ENCODE measurements at regions not wholly inside any gene's neighbourhood (a gene's known extent, or its start where the extent isn't known, plus 50 kb on each side); places are given as distances from the start of the nearest gene placed in this dataset.

- 89 to 97% (median 93%) methylated on average over 1 of the region's 1 CpG for WGBS, 5 donors
- no peak for TF ChIP-seq POLR2AphosphoS5 (IDR thresholded peaks at IDR 0.05)
- no peak for TF ChIP-seq EP300 (IDR thresholded peaks at IDR 0.05)
- no peak for TF ChIP-seq POLR2A (IDR thresholded peaks at IDR 0.05)
- no peak for TF ChIP-seq CTCF (IDR thresholded peaks at IDR 0.05)
- no peak for DNase-seq
- H3K36me3 ChIP-seq: no peaks in the 10 kb centered on the region
- H3K27ac ChIP-seq: no peak overlapping the region
- peaks cover 0 to 5% (median 0%) of the 10 kb centered on the region in 3 donors for H3K27me3 ChIP-seq
- H3K9me3 ChIP-seq: no peaks in the 10 kb centered on the region
- H3K4me3 ChIP-seq: no peak overlapping the region
- intact Hi-C loops (cut with DNase I; ENCODE audit: low total_unique reads): no loop called here
- H3K4me1 ChIP-seq: no peaks in the 10 kb centered on the region
These were observed 442.9 kb downstream of the SLC4A3 start for GRCh38 chr2:220070349-220070748.

- no peaks in the 10 kb centered on the region for H3K4me1 ChIP-seq
- no peak for TF ChIP-seq EP300 (IDR thresholded peaks at IDR 0.05)
- TF ChIP-seq CTCF (IDR thresholded peaks at IDR 0.05): no peak
- TF ChIP-seq POLR2AphosphoS5 (IDR thresholded peaks at IDR 0.05): no peak
- no peak for TF ChIP-seq POLR2A (IDR thresholded peaks at IDR 0.05)
- H3K36me3 ChIP-seq: no peaks in the 10 kb centered on the region
- 70 to 83% (median 79%) methylated on average over 5 of the region's 5 CpGs for WGBS, 5 donors
- no peaks in the 10 kb centered on the region for H3K9me3 ChIP-seq
- peaks cover 0 to 16% (median 6%) of the 10 kb centered on the region in 3 donors for H3K27me3 ChIP-seq
- intact Hi-C loops (cut with DNase I; ENCODE audit: low total_unique reads): no loop called here
- no peak overlapping the region for H3K4me3 ChIP-seq
- H3K27ac ChIP-seq: no peak overlapping the region
- DNase-seq: no peak
These were observed 444.3 kb downstream of the SLC4A3 start for GRCh38 chr2:220071696-220072095.

- H3K36me3 ChIP-seq: no peaks in the 10 kb centered on the region
- no peak for TF ChIP-seq EP300 (IDR thresholded peaks at IDR 0.05)
- no peak for TF ChIP-seq POLR2A (IDR thresholded peaks at IDR 0.05)
- no peak for TF ChIP-seq POLR2AphosphoS5 (IDR thresholded peaks at IDR 0.05)
- TF ChIP-seq CTCF (IDR thresholded peaks at IDR 0.05): no peak
- DNase-seq: no peak
- H3K9me3 ChIP-seq: no peaks in the 10 kb centered on the region
- intact Hi-C loops (cut with DNase I; ENCODE audit: low total_unique reads): no loop called here
- 66 to 80% (median 77%) methylated on average over 8 of the region's 8 CpGs for WGBS, 5 donors
- H3K27me3 ChIP-seq: peaks cover 0 to 16% (median 6%) of the 10 kb centered on the region in 3 donors
- no peaks in the 10 kb centered on the region for H3K4me1 ChIP-seq
- no peak overlapping the region for H3K27ac ChIP-seq
- no peak overlapping the region for H3K4me3 ChIP-seq
These were observed 445.3 kb downstream of the SLC4A3 start for GRCh38 chr2:220072669-220073220.

- TF ChIP-seq EP300 (IDR thresholded peaks at IDR 0.05) (no peak), CTCF (IDR thresholded peaks at IDR 0.05) (no peak), POLR2AphosphoS5 (IDR thresholded peaks at IDR 0.05) (no peak), POLR2A (IDR thresholded peaks at IDR 0.05) (no peak)
- intact Hi-C loops (cut with DNase I; ENCODE audit: low total_unique reads): no loop called here
- Histone ChIP-seq H3K4me3 (no peak overlapping the region), H3K27me3 (peaks cover 0 to 16% (median 6%) of the 10 kb centered on the region in 3 donors), H3K36me3 (no peaks in the 10 kb centered on the region), H3K4me1 (no peaks in the 10 kb centered on the region), H3K9me3 (no peaks in the 10 kb centered on the region), H3K27ac (no peak overlapping the region)
- WGBS, 5 donors: 33 to 56% (median 50%) methylated on average over 1 of the region's 1 CpG
- no peak for DNase-seq
These were observed 448.4 kb downstream of the SLC4A3 start for GRCh38 chr2:220075835-220076234.
